ENCODE measurements at regions not wholly inside any gene's neighbourhood (a gene's known extent, or its start where the extent isn't known, plus 50 kb on each side); places are given as distances from the start of the nearest gene placed in this dataset.

DNA sequence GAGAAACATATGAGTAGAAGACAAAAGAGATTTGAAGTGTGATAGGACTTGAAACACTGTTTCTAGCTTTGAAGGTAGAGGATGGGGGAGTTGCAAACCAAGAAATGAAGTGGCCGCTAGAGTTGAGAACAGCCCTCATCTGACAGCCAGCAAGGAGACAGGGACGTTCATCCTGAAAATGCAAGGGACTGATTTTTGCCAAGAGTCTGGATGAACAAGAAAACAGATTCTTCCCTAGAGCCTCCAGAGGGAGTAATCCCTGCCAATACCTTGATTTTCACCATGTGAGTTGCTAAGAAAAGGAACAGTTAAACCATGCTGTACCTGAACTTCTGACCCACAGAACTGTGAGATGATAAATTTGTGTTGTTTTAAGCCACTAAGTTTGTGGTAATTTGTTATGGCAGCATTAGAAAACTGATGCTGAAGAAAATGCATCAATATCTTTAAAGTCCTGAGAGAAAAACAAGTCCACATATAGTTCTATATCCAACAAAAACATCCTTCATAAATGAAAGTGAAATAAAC, 154.0 kb upstream of the ADAMTSL1 start:
- peaks cover 14 to 18% of the 10 kb centered on the region in 2 experiments for H3K9me3 Mint-ChIP-seq
- H3K36me3 Mint-ChIP-seq (ENCODE audit: insufficient read depth in 1 of 3, low read depth in 3 of 3) = peaks cover 7 to 15% (median 8%) of the 10 kb centered on the region in 3 experiments; a peak in 6 of 7 replicates
- Histone ChIP-seq H3K56ac (ENCODE audit: insufficient read length, low read depth, low read length) (no peak overlapping the region), H2AFZ (ENCODE audit: low read length) (peak overlapping the region; percentile 14), H3K23ac (ENCODE audit: insufficient read length, low read depth, low read length) (no peak overlapping the region), H3K9ac (ENCODE audit: extremely low read depth, insufficient read length, low read length) (no peak overlapping the region), H2BK5ac (ENCODE audit: insufficient read length, low read length) (no peak overlapping the region), H2BK20ac (ENCODE audit: low read depth, low read length, poor library complexity, severe bottlenecking) (no peak overlapping the region), H2BK15ac (ENCODE audit: low read depth, low read length) (no peak overlapping the region), H3K79me1 (ENCODE audit: insufficient read depth, low read depth, low read length, poor library complexity, severe bottlenecking) (no peaks in the 10 kb centered on the region), H2AK5ac (ENCODE audit: insufficient read length, low read length) (no peak overlapping the region), H4K5ac (ENCODE audit: insufficient read length, low read depth, low read length) (no peak overlapping the region), H3T11ph (ENCODE audit: low read length) (no peak overlapping the region), H4K91ac (ENCODE audit: insufficient read length, low read depth, low read length) (no peak overlapping the region), H3K27me3 (ENCODE audit: insufficient read depth, low read length) (no peaks in the 10 kb centered on the region), H2BK12ac (ENCODE audit: insufficient read length, low read depth, low read length) (no peak overlapping the region), H3K9me3 (ENCODE audit: control insufficient read depth, low read depth, low read length) (no peaks in the 10 kb centered on the region), H3K4ac (ENCODE audit: low read depth, low read length) (no peak overlapping the region), H3K14ac (ENCODE audit: insufficient read depth, low read length) (no peak overlapping the region), H3K18ac (ENCODE audit: insufficient read length, low read depth, low read length) (no peak overlapping the region), H2BK120ac (ENCODE audit: low read depth, low read length, poor library complexity, severe bottlenecking) (no peak overlapping the region), H4K8ac (replicated peaks; ENCODE audit: insufficient read length, low read depth, low read length) (no peak overlapping the region), H3K23me2 (ENCODE audit: insufficient read length, low read depth, low read length, poor library complexity, severe bottlenecking) (no peaks in the 10 kb centered on the region), H3K27ac (ENCODE audit: insufficient read length, low read depth, low read length) (no peak overlapping the region), H3K4me1 (ENCODE audit: insufficient read depth, low read length) (no peaks in the 10 kb centered on the region), H4K20me1 (ENCODE audit: control insufficient read depth, insufficient read depth, insufficient read length) (no peaks in the 10 kb centered on the region), H3K4me2 (ENCODE audit: insufficient read depth, insufficient read length, low read length) (no peak overlapping the region), H3K79me2 (ENCODE audit: insufficient read depth, low read length) (no peaks in the 10 kb centered on the region)
- TF ChIP-seq, protein P1, sequence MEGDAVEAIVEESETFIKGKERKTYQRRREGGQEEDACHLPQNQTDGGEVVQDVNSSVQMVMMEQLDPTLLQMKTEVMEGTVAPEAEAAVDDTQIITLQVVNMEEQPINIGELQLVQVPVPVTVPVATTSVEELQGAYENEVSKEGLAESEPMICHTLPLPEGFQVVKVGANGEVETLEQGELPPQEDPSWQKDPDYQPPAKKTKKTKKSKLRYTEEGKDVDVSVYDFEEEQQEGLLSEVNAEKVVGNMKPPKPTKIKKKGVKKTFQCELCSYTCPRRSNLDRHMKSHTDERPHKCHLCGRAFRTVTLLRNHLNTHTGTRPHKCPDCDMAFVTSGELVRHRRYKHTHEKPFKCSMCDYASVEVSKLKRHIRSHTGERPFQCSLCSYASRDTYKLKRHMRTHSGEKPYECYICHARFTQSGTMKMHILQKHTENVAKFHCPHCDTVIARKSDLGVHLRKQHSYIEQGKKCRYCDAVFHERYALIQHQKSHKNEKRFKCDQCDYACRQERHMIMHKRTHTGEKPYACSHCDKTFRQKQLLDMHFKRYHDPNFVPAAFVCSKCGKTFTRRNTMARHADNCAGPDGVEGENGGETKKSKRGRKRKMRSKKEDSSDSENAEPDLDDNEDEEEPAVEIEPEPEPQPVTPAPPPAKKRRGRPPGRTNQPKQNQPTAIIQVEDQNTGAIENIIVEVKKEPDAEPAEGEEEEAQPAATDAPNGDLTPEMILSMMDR (conservative IDR thresholded peaks at IDR 0.05) = no peak; the same call in 2 of the 3 replicates
- no peak overlapping the region for H3K4me3 Mint-ChIP-seq
- no CpG with 5 or more reads among the region's 2 CpGs for WGBS (ENCODE audit: extremely low coverage, insufficient read length, low lambda C conversion rate)
- no peak overlapping the region; a peak in 1 of 7 replicates for H3K27ac Mint-ChIP-seq
- no peaks in the 10 kb centered on the region; the same call in 1 of the 2 replicates for H3K27me3 Mint-ChIP-seq (ENCODE audit: low read depth)
- DNase-seq = no peak
- H3K4me1 Mint-ChIP-seq = no peaks in the 10 kb centered on the region
